ENCODE measurements at regions not wholly inside any gene's neighbourhood (a gene's known extent, or its start where the extent isn't known, plus 50 kb on each side); places are given as distances from the start of the nearest gene placed in this dataset.

- Histone ChIP-seq H3K27me3 (ENCODE audit: control insufficient read depth in 4 of 4, insufficient read depth in 4 of 4, low read length in 3 of 4) (no peaks in the 10 kb centered on the region), H3K4me3 (ENCODE audit: low read depth in 1 of 3, low read length in 3 of 3) (no peak overlapping the region), H3K36me3 (ENCODE audit: control insufficient read depth in 4 of 4, insufficient read depth in 3 of 4, low read depth in 1 of 4, low read length in 3 of 4) (no peaks in the 10 kb centered on the region), H3K9me3 (ENCODE audit: control insufficient read depth in 4 of 4, low read length in 3 of 4) (no peaks in the 10 kb centered on the region), H3K27ac (ENCODE audit: low read depth in 1 of 2, low read length in 2 of 2) (no peak overlapping the region), H3K4me1 (ENCODE audit: control insufficient read depth in 4 of 4, insufficient read depth in 4 of 4, low read length in 3 of 4) (no peaks in the 10 kb centered on the region), H3K9ac (ENCODE audit: low read depth in 1 of 2, low read length in 2 of 2) (no peak overlapping the region)
- WGBS, result 80% methylated on average over 5 of the region's 5 CpGs
- no peak for DNase-seq (ENCODE audit: low spot score)
- no peak for TF ChIP-seq ATF3 (IDR thresholded peaks at IDR 0.05)
- TF ChIP-seq EGR1 (IDR thresholded peaks at IDR 0.05; ENCODE audit: low read depth in 2 of 2), result no peak
- no peak for TF ChIP-seq MAX (IDR thresholded peaks at IDR 0.05)
- TF ChIP-seq RXRA (IDR thresholded peaks at IDR 0.05), result no peak
- TF ChIP-seq FOXA1 (IDR thresholded peaks at IDR 0.05), result no peak
- TF ChIP-seq SP1 (IDR thresholded peaks at IDR 0.05), result no peak
- no peak for TF ChIP-seq REST (IDR thresholded peaks at IDR 0.05)
- no peak for TF ChIP-seq ZBTB33 (IDR thresholded peaks at IDR 0.05)
- TF ChIP-seq HNF4A (conservative IDR thresholded peaks at IDR 0.05), result no peak
- TF ChIP-seq YY1 (IDR thresholded peaks at IDR 0.05), result no peak
- TF ChIP-seq NR2F2 (IDR thresholded peaks at IDR 0.05), result no peak
- TF ChIP-seq TAF1 (conservative IDR thresholded peaks at IDR 0.05), result no peak
- no peak for TF ChIP-seq HNF4G (IDR thresholded peaks at IDR 0.05)
Measured at GRCh38 chr2:7552825-7553570, 635.8 kb downstream of the RNF144A start.

- no peak overlapping the region for H3K9ac ChIP-seq (ENCODE audit: low read depth in 1 of 2, low read length in 2 of 2)
- H3K4me1 ChIP-seq (ENCODE audit: control insufficient read depth in 4 of 4, insufficient read depth in 4 of 4, low read length in 3 of 4), result no peaks in the 10 kb centered on the region
- no peak for TF ChIP-seq FOXA1 (IDR thresholded peaks at IDR 0.05)
- no peak for TF ChIP-seq RXRA (IDR thresholded peaks at IDR 0.05)
- no peak for TF ChIP-seq FOXA2 (IDR thresholded peaks at IDR 0.05)
- TF ChIP-seq CTCF (IDR thresholded peaks at IDR 0.05; ENCODE audit: low read depth, low read length, missing input control), result no peak
- TF ChIP-seq GABPA (IDR thresholded peaks at IDR 0.05 in 1 of 2, conservative IDR thresholded peaks at IDR 0.05 in 1 of 2), result no peak
- no peak for TF ChIP-seq ATF3 (IDR thresholded peaks at IDR 0.05)
- TF ChIP-seq HNF4A (conservative IDR thresholded peaks at IDR 0.05), result no peak
- no peak for TF ChIP-seq YY1 (IDR thresholded peaks at IDR 0.05)
- TF ChIP-seq EGR1 (IDR thresholded peaks at IDR 0.05; ENCODE audit: low read depth in 2 of 2), result no peak
- 89% methylated on average over 10 of the region's 10 CpGs for WGBS
- H3K4me3 ChIP-seq (ENCODE audit: low read depth in 1 of 3, low read length in 3 of 3), result no peak overlapping the region
- H3K36me3 ChIP-seq (ENCODE audit: control insufficient read depth in 4 of 4, insufficient read depth in 3 of 4, low read depth in 1 of 4, low read length in 3 of 4), result no peaks in the 10 kb centered on the region
- no peak for DNase-seq (ENCODE audit: low spot score)
- no peaks in the 10 kb centered on the region for H3K27me3 ChIP-seq (ENCODE audit: control insufficient read depth in 4 of 4, insufficient read depth in 4 of 4, low read length in 3 of 4)
- no peaks in the 10 kb centered on the region for H3K9me3 ChIP-seq (ENCODE audit: control insufficient read depth in 4 of 4, low read length in 3 of 4)
- no peak overlapping the region for H3K27ac ChIP-seq (ENCODE audit: low read depth in 1 of 2, low read length in 2 of 2)
Measured at GRCh38 chr2:7555260-7555659, 638.0 kb downstream of the RNF144A start.
